ENCODE measurements at regions not wholly inside any gene's neighbourhood (a gene's known extent, or its start where the extent isn't known, plus 50 kb on each side); places are given as distances from the start of the nearest gene placed in this dataset.

- no peak overlapping the region for H3K9ac ChIP-seq (ENCODE audit: low read length in 3 of 3)
- H3K27ac ChIP-seq (ENCODE audit: low read depth in 2 of 2, low read length in 2 of 2) = no peak overlapping the region
- FAIRE-seq (no peak), DNase-seq (peak in 1 of 5 donors; percentile 51)
- H3K36me3 ChIP-seq (ENCODE audit: control insufficient read depth in 2 of 3, insufficient read depth in 3 of 3, low read length in 3 of 3) = no peaks in the 10 kb centered on the region
- no peaks in the 10 kb centered on the region for H3K4me1 ChIP-seq (ENCODE audit: control insufficient read depth in 2 of 3, insufficient read depth in 2 of 3, low read depth in 1 of 3, low read length in 3 of 3)
- H3K4me3 ChIP-seq (ENCODE audit: low read length in 3 of 3) = no peak overlapping the region
- TF ChIP-seq CTCF (IDR thresholded peaks at IDR 0.05; ENCODE audit: borderline replicate concordance, extremely low read depth, insufficient read depth) = no peak
- H3K9me3 ChIP-seq (ENCODE audit: control insufficient read depth in 2 of 3, insufficient read depth in 1 of 3, low read length in 3 of 3) = no peaks in the 10 kb centered on the region
- H3K27me3 ChIP-seq (ENCODE audit: control insufficient read depth, insufficient read depth, low read length) = no peaks in the 10 kb centered on the region
- intact Hi-C loops (cut with DNase I) = no loop called here
Measured at GRCh38 chr7:12470930-12471329, 67.3 kb upstream of the VWDE start.

GRCh38 chr7:12474035-12474434 lies 70.4 kb upstream of the VWDE start:
- intact Hi-C loops (cut with DNase I) = no loop called here
- Histone ChIP-seq H3K36me3 (ENCODE audit: control insufficient read depth in 2 of 3, insufficient read depth in 3 of 3, low read length in 3 of 3) (no peaks in the 10 kb centered on the region), H3K4me1 (ENCODE audit: control insufficient read depth in 2 of 3, insufficient read depth in 2 of 3, low read depth in 1 of 3, low read length in 3 of 3) (no peaks in the 10 kb centered on the region), H3K27me3 (ENCODE audit: control insufficient read depth, insufficient read depth, low read length) (no peaks in the 10 kb centered on the region), H3K9ac (ENCODE audit: low read length in 3 of 3) (no peak overlapping the region), H3K27ac (ENCODE audit: low read depth in 2 of 2, low read length in 2 of 2) (no peak overlapping the region), H3K9me3 (ENCODE audit: control insufficient read depth in 2 of 3, insufficient read depth in 1 of 3, low read length in 3 of 3) (no peaks in the 10 kb centered on the region), H3K4me3 (ENCODE audit: low read length in 3 of 3) (no peak overlapping the region)
- TF ChIP-seq CTCF (IDR thresholded peaks at IDR 0.05; ENCODE audit: borderline replicate concordance, extremely low read depth, insufficient read depth) = no peak
- DNase-seq (no peak), FAIRE-seq (no peak)

- H3K27ac ChIP-seq (ENCODE audit: low read depth in 2 of 2, low read length in 2 of 2) = no peak overlapping the region
- H3K9ac ChIP-seq (ENCODE audit: low read length in 3 of 3) = no peak overlapping the region
- FAIRE-seq = no peak
Measured at GRCh38 chr7:12475362-12476063, 71.8 kb upstream of the VWDE start.

More at GRCh38 chr7:12475362-12476063, 71.8 kb upstream of the VWDE start:
- Histone ChIP-seq H3K9me3 (ENCODE audit: control insufficient read depth in 2 of 3, insufficient read depth in 1 of 3, low read length in 3 of 3) (no peaks in the 10 kb centered on the region), H3K36me3 (ENCODE audit: control insufficient read depth in 2 of 3, insufficient read depth in 3 of 3, low read length in 3 of 3) (no peaks in the 10 kb centered on the region), H3K4me1 (ENCODE audit: control insufficient read depth in 2 of 3, insufficient read depth in 2 of 3, low read depth in 1 of 3, low read length in 3 of 3) (no peaks in the 10 kb centered on the region), H3K27me3 (ENCODE audit: control insufficient read depth, insufficient read depth, low read length) (no peaks in the 10 kb centered on the region), H3K4me3 (ENCODE audit: low read length in 3 of 3) (no peak overlapping the region)
- TF ChIP-seq CTCF (IDR thresholded peaks at IDR 0.05; ENCODE audit: borderline replicate concordance, extremely low read depth, insufficient read depth) = no peak
- DNase-seq = peak in 3 of 5 donors; percentile 14 to 50 (median 26)
- intact Hi-C loops (cut with DNase I) = no loop called here

Data from kidney (tissue), 13 donors.